HepG2 (cell line): ENCODE measurements at regions not wholly inside any gene's neighbourhood (a gene's known extent, or its start where the extent isn't known, plus 50 kb on each side); places are given as distances from the start of the nearest gene placed in this dataset.
A peak's percentile ranks its signal among the peaks of the same experiment; 100 is the strongest.

Experiments
- BATF2 ChIP-seq: sonication (generic); formaldehyde crosslinking; IDR thresholded peaks from 2 replicates; pipeline ENCODE4 v1.8.0; 2022; ENCODE audit warnings: mild to moderate bottlenecking, missing genetic modification reagents, moderate library complexity
- ELF1 ChIP-seq: sonication (generic); formaldehyde crosslinking; IDR thresholded peaks from 2 replicates; pipeline ENCODE4 v1.4.0; 2020; ENCODE audit warnings: missing genetic modification reagents
- FOXA3 ChIP-seq: IDR thresholded peaks from 2 replicates; pipeline ENCODE4 v1.6.1; 2016; ENCODE audit warnings: missing genetic modification reagents, missing compliant biosample characterization
- FOXP1 ChIP-seq, 2 experiments: fragments of 450-650 bp in 1 of 2; IDR thresholded peaks; 2 replicates each; pipeline ENCODE4 v1.6.1; 2017 to 2018; ENCODE audit warnings: antibody characterized with exemption in 1 of 2
- IRF2 ChIP-seq: IDR thresholded peaks from 2 replicates; pipeline ENCODE4 v1.6.1; 2018; ENCODE audit warnings: missing genetic modification reagents, missing compliant biosample characterization
- JUN ChIP-seq: sonication (generic); formaldehyde crosslinking; IDR thresholded peaks from 2 replicates; pipeline ENCODE4 v1.4.0; 2020; ENCODE audit warnings: mild to moderate bottlenecking, missing genetic modification reagents
- LRRFIP1 ChIP-seq: sonication (generic); formaldehyde crosslinking; conservative IDR thresholded peaks from 2 replicates; pipeline ENCODE4 v1.4.0; 2020; ENCODE audit warnings: missing genetic modification reagents
- NCOA2 ChIP-seq: sonication (generic); formaldehyde crosslinking; IDR thresholded peaks from 2 replicates; pipeline ENCODE4 v1.8.0; 2022; ENCODE audit warnings: inconsistent platforms
- POLR2AphosphoS2 ChIP-seq: IDR thresholded peaks from 2 replicates; pipeline ENCODE4 v1.6.1; 2011; ENCODE audit warnings: low read depth, low read length, improper control_type of control experiment
- SALL1 ChIP-seq: sonication (generic); formaldehyde crosslinking; IDR thresholded peaks from 2 replicates; pipeline ENCODE4 v1.8.0; 2022; ENCODE audit warnings: mild to moderate bottlenecking, missing genetic modification reagents
- SRSF9 ChIP-seq: fragments of 200-400 bp; formaldehyde crosslinking; IDR thresholded peaks from 2 replicates; pipeline ENCODE4 v1.6.1; 2018; ENCODE audit warnings: borderline replicate concordance, mild to moderate bottlenecking, low read depth, low read length; ENCODE audit not compliant: insufficient read depth, poor library complexity, severe bottlenecking
- ZFP82 ChIP-seq: sonication (generic); formaldehyde crosslinking; IDR thresholded peaks from 2 replicates; pipeline ENCODE4 v1.5.1; 2020; ENCODE audit warnings: mild to moderate bottlenecking, missing genetic modification reagents, borderline replicate concordance
- ZKSCAN5 ChIP-seq: sonication (generic); formaldehyde crosslinking; IDR thresholded peaks from 2 replicates; pipeline ENCODE4 v1.5.1; 2020; ENCODE audit warnings: mild to moderate bottlenecking, missing genetic modification reagents
- ZNF276 ChIP-seq: sonication (generic); formaldehyde crosslinking; IDR thresholded peaks from 2 replicates; pipeline ENCODE4 v1.4.0; 2020; ENCODE audit warnings: mild to moderate bottlenecking, low read depth, missing genetic modification reagents
- ZNF501 ChIP-seq: sonication (generic); formaldehyde crosslinking; IDR thresholded peaks from 2 replicates; pipeline ENCODE4 v1.5.1; 2020; ENCODE audit warnings: mild to moderate bottlenecking, moderate library complexity, missing genetic modification reagents
- ZNF703 ChIP-seq: sonication (generic); formaldehyde crosslinking; IDR thresholded peaks from 2 replicates; pipeline ENCODE4 v1.5.1; 2020; ENCODE audit warnings: missing genetic modification reagents, mild to moderate bottlenecking, moderate library complexity, borderline replicate concordance
- ZNF781 ChIP-seq: sonication (generic); formaldehyde crosslinking; IDR thresholded peaks from 2 replicates; pipeline ENCODE4 v1.5.1; 2020; ENCODE audit warnings: borderline replicate concordance, mild to moderate bottlenecking, missing genetic modification reagents; ENCODE audit errors: not compliant biosample characterization
- TF ChIP-seq, protein P1 (sequence below): sonication (generic); formaldehyde crosslinking; IDR thresholded peaks from 2 replicates; pipeline ENCODE4 v1.4.0; 2020; ENCODE audit warnings: missing genetic modification reagents
- TF ChIP-seq, protein P2 (sequence below): sonication (generic); formaldehyde crosslinking; IDR thresholded peaks from 2 replicates; pipeline ENCODE4 v1.8.0; 2022; ENCODE audit warnings: mild to moderate bottlenecking, missing genetic modification reagents, borderline replicate concordance
- TF ChIP-seq, protein P3 (sequence below): sonication (generic); formaldehyde crosslinking; IDR thresholded peaks from 2 replicates; pipeline ENCODE4 v1.5.1; 2020; ENCODE audit warnings: missing genetic modification reagents, mild to moderate bottlenecking, borderline replicate concordance

DNA sequence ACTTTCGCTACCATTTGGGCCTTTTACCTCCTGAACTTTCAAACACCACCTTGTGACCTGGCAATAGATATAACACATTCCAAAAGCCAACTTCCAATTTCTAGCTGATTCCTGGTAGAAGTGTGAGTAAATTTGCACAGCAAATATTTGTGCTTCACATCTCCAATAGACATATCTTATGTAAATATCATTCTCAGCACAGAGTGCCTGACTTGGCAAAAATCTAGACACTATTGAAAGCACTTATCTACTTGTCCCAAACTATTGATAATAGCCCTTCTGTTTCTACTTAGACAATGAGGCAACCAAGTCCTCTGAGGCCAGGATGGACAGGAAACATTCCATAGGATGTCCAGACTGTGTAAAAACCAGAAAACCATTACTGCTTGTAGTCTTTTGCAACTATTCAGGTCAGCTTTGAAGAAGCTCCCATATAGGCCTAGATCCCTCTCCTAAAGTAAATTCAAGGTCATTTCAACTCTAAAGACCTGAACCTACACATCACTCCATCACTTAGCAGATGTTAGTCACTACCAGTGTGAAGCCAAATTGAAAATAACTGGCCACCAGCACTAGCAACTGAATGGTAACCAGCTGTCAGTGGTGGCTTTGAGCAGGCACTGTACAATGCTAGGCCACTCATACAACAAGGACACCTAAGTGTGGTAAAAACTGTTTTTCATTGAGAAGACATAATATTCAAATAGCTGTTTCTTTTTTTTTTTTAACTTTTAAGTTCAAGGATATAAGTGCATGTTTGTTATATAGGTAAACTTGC lies 95.3 kb upstream of the RSPO3 start (continued):
- TF ChIP-seq, protein P1, sequence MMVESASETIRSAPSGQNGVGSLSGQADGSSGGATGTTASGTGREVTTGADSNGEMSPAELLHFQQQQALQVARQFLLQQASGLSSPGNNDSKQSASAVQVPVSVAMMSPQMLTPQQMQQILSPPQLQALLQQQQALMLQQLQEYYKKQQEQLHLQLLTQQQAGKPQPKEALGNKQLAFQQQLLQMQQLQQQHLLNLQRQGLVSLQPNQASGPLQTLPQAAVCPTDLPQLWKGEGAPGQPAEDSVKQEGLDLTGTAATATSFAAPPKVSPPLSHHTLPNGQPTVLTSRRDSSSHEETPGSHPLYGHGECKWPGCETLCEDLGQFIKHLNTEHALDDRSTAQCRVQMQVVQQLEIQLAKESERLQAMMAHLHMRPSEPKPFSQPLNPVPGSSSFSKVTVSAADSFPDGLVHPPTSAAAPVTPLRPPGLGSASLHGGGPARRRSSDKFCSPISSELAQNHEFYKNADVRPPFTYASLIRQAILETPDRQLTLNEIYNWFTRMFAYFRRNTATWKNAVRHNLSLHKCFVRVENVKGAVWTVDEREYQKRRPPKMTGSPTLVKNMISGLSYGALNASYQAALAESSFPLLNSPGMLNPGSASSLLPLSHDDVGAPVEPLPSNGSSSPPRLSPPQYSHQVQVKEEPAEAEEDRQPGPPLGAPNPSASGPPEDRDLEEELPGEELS (CRISPR knock-in tag): peak; percentile 84
- TF ChIP-seq IRF2 (CRISPR knock-in tag) (peak; percentile 55; the same call in 1 of the 2 replicates), POLR2AphosphoS2 (no peak), NCOA2 (CRISPR knock-in tag) (peak; percentile 90), SALL1 (CRISPR knock-in tag) (no peak; the same call in 1 of the 2 replicates), ZNF276 (CRISPR knock-in tag) (no peak), ZNF501 (CRISPR knock-in tag) (no peak), LRRFIP1 (CRISPR knock-in tag) (no peak), ZNF781 (no peak), ELF1 (CRISPR knock-in tag) (no peak), SRSF9 (no peak), ZKSCAN5 (CRISPR knock-in tag) (no peak), FOXA3 (CRISPR knock-in tag) (peak; percentile 99), JUN (CRISPR knock-in tag) (no peak), BATF2 (CRISPR knock-in tag) (no peak), ZFP82 (no peak), FOXP1 (IDR thresholded peaks at IDR 0.05) (no peak), FOXP1 (CRISPR knock-in tag; IDR thresholded peaks at IDR 0.05) (peak; percentile 79), ZNF703 (peak; percentile 96; the same call in 1 of the 2 replicates)
- TF ChIP-seq, protein P2, sequence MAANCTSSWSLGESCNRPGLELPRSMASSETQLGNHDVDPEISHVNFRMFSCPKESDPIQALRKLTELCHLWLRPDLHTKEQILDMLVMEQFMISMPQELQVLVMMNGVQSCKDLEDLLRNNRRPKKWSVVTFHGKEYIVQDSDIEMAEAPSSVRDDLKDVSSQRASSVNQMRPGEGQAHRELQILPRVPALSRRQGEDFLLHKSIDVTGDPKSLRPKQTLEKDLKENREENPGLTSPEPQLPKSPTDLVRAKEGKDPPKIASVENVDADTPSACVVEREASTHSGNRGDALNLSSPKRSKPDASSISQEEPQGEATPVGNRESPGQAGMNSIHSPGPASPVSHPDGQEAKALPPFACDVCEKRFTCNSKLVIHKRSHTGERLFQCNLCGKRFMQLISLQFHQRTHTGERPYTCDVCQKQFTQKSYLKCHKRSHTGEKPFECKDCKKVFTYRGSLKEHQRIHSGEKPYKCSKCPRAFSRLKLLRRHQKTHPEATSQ (CRISPR knock-in tag): peak; percentile 86; the same call in 1 of the 2 replicates
- TF ChIP-seq, protein P3, sequence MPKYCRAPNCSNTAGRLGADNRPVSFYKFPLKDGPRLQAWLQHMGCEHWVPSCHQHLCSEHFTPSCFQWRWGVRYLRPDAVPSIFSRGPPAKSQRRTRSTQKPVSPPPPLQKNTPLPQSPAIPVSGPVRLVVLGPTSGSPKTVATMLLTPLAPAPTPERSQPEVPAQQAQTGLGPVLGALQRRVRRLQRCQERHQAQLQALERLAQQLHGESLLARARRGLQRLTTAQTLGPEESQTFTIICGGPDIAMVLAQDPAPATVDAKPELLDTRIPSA (CRISPR knock-in tag): no peak
